Prostate gland (tissue), 2 donors: ENCODE measurements at regions not wholly inside any gene's neighbourhood (a gene's known extent, or its start where the extent isn't known, plus 50 kb on each side); places are given as distances from the start of the nearest gene placed in this dataset.
A peak's percentile ranks its signal among the peaks of the same experiment; 100 is the strongest.

Experiments
- DNase-seq: peaks from one replicate; pipeline ENCODE4 v3.0.0-alpha.2; 2019; ENCODE audit warnings: low spot score
- H3K27ac ChIP-seq, 2 donors: fragments of 200-600 bp; sonication (generic); 2 replicates each; pipeline ENCODE4 v1.5.1; 2017 to 2019
- H3K27me3 ChIP-seq: fragments of 200-600 bp; sonication (generic); replicated peaks from 2 replicates; pipeline ENCODE4 v1.5.1; 2019; ENCODE audit not compliant: insufficient read depth
- H3K36me3 ChIP-seq, 2 donors: fragments of 200-600 bp; sonication (generic); 1 replicate in 1 of 2; 2 replicates in 1 of 2; pipeline versions ENCODE4 v1.5.1 to v1.8.1; 2017 to 2019
- H3K4me1 ChIP-seq: fragments of 200-600 bp; sonication (generic); replicated peaks from 2 replicates; pipeline ENCODE4 v1.5.1; 2019
- H3K4me3 ChIP-seq, 2 donors: fragments of 200-600 bp; sonication (generic); 2 replicates each; pipeline ENCODE4 v1.5.1; 2017 to 2019
- H3K9me3 ChIP-seq: fragments of 200-600 bp; sonication (generic); 2 replicates; pipeline ENCODE4 v1.5.1; 2017
- POLR2A ChIP-seq: fragments of 450-650 bp; IDR thresholded peaks from one replicate; pipeline ENCODE4 v1.6.1; 2016; ENCODE audit warnings: antibody characterized with exemption, mild to moderate bottlenecking
- POLR2AphosphoS5 ChIP-seq: sonication (generic); formaldehyde crosslinking; IDR thresholded peaks from one replicate; pipeline ENCODE4 v1.6.1; 2017; ENCODE audit warnings: antibody characterized with exemption
- WGBS: methylation state at CpG from one replicate; pipeline ENCODE4 v1.1.5; 2018; 5-methylcytosine and 5-hydroxymethylcytosine counted together
- intact Hi-C: fragments of 100-400 bp; cut with DNase I; formaldehyde crosslinking; loops from one replicate; pipeline ENCODE4 v1.14.2; 2022
- TF ChIP-seq, protein P1 (sequence below), 4 experiments: fragments of 200-600 bp in 2 of 4; fragments of 450-650 bp in 2 of 4; sonication (generic) in 2 of 4; IDR thresholded peaks; 1 replicate in 3 of 4; 2 replicates in 1 of 4; pipeline ENCODE4 v1.5.1; 2016 to 2019; ENCODE audit warnings: antibody characterized with exemption in 4 of 4, mild to moderate bottlenecking in 2 of 4, moderate library complexity in 2 of 4

DNA sequence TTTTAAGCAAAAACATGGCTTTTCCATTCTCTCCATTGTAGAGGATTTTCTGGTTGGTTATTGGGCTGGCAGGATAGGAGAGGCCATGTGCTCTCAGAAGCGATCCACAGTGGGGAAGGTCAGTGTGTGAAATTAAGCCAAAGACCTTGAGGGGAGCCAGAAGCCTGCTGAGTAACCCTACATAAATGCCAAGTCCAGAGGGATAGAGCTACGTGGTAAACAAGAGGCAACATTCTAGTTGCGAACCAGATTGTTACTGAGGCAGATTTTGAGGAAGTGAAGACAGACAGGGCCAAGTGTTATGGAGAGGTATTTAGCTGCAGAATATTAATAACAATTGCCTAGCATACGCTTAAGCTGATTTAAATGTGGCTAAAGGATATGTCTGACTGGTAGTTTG, 592.8 kb upstream of the GBE1 start:
- H3K36me3 ChIP-seq, result no peaks in the 10 kb centered on the region
- WGBS, result 73% methylated on average over 4 of the region's 4 CpGs
- H3K4me1 ChIP-seq, result no peaks in the 10 kb centered on the region
- DNase-seq, result no peak
- H3K9me3 ChIP-seq, result no peaks in the 10 kb centered on the region
- no peak overlapping the region for H3K27ac ChIP-seq
- TF ChIP-seq POLR2AphosphoS5 (no peak), POLR2A (no peak)
- TF ChIP-seq, protein P1, sequence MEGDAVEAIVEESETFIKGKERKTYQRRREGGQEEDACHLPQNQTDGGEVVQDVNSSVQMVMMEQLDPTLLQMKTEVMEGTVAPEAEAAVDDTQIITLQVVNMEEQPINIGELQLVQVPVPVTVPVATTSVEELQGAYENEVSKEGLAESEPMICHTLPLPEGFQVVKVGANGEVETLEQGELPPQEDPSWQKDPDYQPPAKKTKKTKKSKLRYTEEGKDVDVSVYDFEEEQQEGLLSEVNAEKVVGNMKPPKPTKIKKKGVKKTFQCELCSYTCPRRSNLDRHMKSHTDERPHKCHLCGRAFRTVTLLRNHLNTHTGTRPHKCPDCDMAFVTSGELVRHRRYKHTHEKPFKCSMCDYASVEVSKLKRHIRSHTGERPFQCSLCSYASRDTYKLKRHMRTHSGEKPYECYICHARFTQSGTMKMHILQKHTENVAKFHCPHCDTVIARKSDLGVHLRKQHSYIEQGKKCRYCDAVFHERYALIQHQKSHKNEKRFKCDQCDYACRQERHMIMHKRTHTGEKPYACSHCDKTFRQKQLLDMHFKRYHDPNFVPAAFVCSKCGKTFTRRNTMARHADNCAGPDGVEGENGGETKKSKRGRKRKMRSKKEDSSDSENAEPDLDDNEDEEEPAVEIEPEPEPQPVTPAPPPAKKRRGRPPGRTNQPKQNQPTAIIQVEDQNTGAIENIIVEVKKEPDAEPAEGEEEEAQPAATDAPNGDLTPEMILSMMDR (IDR thresholded peaks at IDR 0.05), result no peak
- H3K4me3 ChIP-seq, result no peak overlapping the region
- intact Hi-C loops, result no loop called here
- H3K27me3 ChIP-seq, result no peaks in the 10 kb centered on the region

DNA sequence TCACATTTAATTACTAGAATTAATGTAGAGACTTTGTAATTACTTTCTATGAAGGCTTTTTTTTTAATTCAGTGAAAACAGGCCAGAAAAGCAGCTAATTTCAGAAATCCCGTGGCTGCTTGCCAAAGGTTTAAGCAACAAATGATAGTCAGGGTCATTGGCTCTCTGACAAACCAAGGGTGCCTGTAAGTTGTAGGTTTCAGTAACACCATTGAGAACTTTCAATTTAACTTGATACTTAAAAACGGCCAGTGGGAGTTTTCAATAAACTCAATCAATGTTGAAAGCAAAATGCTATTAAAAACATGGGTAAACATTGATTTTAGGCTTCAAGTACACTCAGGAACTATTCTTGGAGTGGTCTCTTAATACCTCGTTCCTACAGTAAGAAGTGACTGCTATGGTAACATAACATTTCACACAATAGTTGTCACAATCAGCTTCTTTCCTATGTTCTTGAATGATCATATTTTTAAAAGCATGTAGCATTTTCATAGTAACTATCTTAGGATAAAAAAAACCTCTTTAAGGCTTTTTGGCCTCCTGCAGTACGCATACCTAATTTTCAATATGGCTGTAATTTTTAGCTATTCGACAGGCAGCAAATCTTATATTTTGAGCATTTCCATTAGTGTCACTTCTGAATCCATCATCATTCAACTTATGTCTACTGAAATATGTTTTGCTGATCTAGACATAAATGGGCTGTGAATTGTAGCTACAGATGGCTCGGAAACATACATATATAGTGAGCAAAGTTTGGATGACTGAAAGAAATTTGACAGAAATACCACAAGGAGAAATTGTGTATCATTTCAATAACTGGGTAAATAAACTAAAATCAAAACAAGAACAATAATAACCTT, 592.1 kb upstream of the GBE1 start:
- intact Hi-C loops, result no loop called here
- TF ChIP-seq POLR2A (no peak), POLR2AphosphoS5 (no peak)
- TF ChIP-seq, protein P1 (IDR thresholded peaks at IDR 0.05), result no peak
- Histone ChIP-seq H3K36me3 (no peaks in the 10 kb centered on the region), H3K4me3 (no peak overlapping the region), H3K4me1 (no peaks in the 10 kb centered on the region), H3K27ac (no peak overlapping the region), H3K9me3 (no peaks in the 10 kb centered on the region), H3K27me3 (no peaks in the 10 kb centered on the region)
- WGBS, result 60% methylated on average over 6 of the region's 6 CpGs
- DNase-seq, result no peak

DNA sequence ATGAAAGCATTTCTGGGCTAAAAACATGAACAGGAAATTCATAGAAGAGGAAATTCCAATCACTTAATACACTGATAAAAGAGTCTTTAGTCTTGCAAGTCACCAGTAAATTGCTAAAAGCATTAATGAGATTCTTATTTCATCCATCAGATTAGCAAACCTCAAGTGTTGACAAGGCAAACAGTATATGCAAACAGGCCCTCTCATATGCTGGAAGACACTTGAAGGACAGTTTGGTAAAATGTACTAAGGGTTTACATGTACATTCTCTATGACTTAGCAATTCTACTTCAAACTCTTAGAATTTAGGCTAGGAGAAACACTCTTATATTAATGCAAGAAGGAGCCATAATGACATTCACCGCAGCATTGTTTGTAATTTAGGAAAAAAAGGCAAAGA, 586.1 kb upstream of the GBE1 start:
- TF ChIP-seq, protein P1 (IDR thresholded peaks at IDR 0.05), result no peak
- TF ChIP-seq POLR2AphosphoS5 (no peak), POLR2A (no peak)
- intact Hi-C loops, result no loop called here
- WGBS, result 88% methylated on average over 1 of the region's 1 CpG
- H3K27ac ChIP-seq, result no peak overlapping the region
- H3K27me3 ChIP-seq, result no peaks in the 10 kb centered on the region
- no peaks in the 10 kb centered on the region for H3K4me1 ChIP-seq
- H3K36me3 ChIP-seq, result no peaks in the 10 kb centered on the region
- DNase-seq, result no peak
- H3K9me3 ChIP-seq, result no peaks in the 10 kb centered on the region
- no peak overlapping the region for H3K4me3 ChIP-seq

- DNase-seq, result no peak
- H3K27me3 ChIP-seq, result no peaks in the 10 kb centered on the region
- TF ChIP-seq POLR2AphosphoS5, result no peak
- no peak for TF ChIP-seq POLR2A
- TF ChIP-seq, protein P1 (IDR thresholded peaks at IDR 0.05), result no peak
- no peak overlapping the region for H3K27ac ChIP-seq
- no peaks in the 10 kb centered on the region for H3K9me3 ChIP-seq
- H3K36me3 ChIP-seq, result no peaks in the 10 kb centered on the region
- intact Hi-C loops, result no loop called here
- WGBS, result 79% methylated on average over 3 of the region's 3 CpGs
- no peak overlapping the region for H3K4me3 ChIP-seq
- H3K4me1 ChIP-seq, result no peaks in the 10 kb centered on the region
Measured at GRCh38 chr3:82342521-82342920, 581.1 kb upstream of the GBE1 start.

DNA sequence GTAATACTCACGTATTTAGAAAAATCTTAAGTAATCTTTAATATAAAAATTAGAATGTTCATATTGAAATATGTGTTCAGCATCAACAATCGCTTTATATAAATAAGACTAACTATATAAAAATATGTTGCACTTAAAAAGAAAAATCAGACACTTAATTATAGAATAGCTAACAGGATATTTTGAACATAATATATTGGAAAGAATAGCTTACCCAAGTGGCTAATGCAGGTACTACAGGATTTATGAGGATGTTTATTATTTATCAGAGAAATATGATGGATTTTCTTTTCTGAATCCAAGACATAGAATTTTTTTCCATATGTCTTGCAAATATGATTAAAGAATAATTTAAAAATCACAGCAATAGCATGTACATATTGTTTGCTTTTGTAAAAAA, 567.9 kb upstream of the GBE1 start:
- WGBS, result 69% methylated on average over 2 of the region's 2 CpGs
- H3K4me3 ChIP-seq, result no peak overlapping the region
- H3K27ac ChIP-seq, result no peak overlapping the region
- H3K4me1 ChIP-seq, result no peaks in the 10 kb centered on the region
- intact Hi-C loops, result no loop called here
- H3K36me3 ChIP-seq, result no peaks in the 10 kb centered on the region
- no peaks in the 10 kb centered on the region for H3K9me3 ChIP-seq
- no peaks in the 10 kb centered on the region for H3K27me3 ChIP-seq
- no peak for DNase-seq
- TF ChIP-seq, protein P1 (IDR thresholded peaks at IDR 0.05), result peak in 1 of 4 experiments; percentile 36
- TF ChIP-seq POLR2A, result no peak
